A549 (cell line): ENCODE measurements at regions not wholly inside any gene's neighbourhood (a gene's known extent, or its start where the extent isn't known, plus 50 kb on each side); places are given as distances from the start of the nearest gene placed in this dataset.

Experiments used
- CEBPB ChIP-seq, 2 experiments: fragments of >200 bp in 1 of 2; sonication (Bioruptor Twin) in 1 of 2; formaldehyde crosslinking in 1 of 2; IDR thresholded peaks; 2 replicates each; pipeline ENCODE4 v1.6.1; 2012 to 2016
- JUN ChIP-seq, 2 experiments: fragments of >200 bp; sonication (Bioruptor Twin); formaldehyde crosslinking; IDR thresholded peaks; 2 replicates in 1 of 2; 3 replicates in 1 of 2; pipeline ENCODE4 v1.6.1; 2016 to 2017
- POLR2A ChIP-seq: IDR thresholded peaks from 2 replicates; pipeline ENCODE4 v1.6.1; 2012; ENCODE audit warnings: mild to moderate bottlenecking, low read length
- RCOR1 ChIP-seq: fragments of 150-350 bp; IDR thresholded peaks from 2 replicates; pipeline ENCODE4 v1.6.1; 2014; ENCODE audit warnings: antibody characterized with exemption, low read length, low read depth
- SMC3 ChIP-seq: fragments of >200 bp; sonication (Bioruptor Twin); formaldehyde crosslinking; IDR thresholded peaks from 3 replicates; pipeline ENCODE4 v1.6.1; 2018; ENCODE audit warnings: inconsistent platforms
- TP53 ChIP-seq: fragments of 250-450 bp; sonication (Bioruptor Pico); IDR thresholded peaks from 2 replicates; pipeline ENCODE4 v1.5.0; 2021; ENCODE audit warnings: mild to moderate bottlenecking, moderate library complexity
- TF ChIP-seq, protein P1 (sequence below): IDR thresholded peaks from 2 replicates; pipeline ENCODE4 v1.6.1; 2012
- TF ChIP-seq, protein P2 (sequence below): fragments of >200 bp; sonication (Bioruptor Twin); formaldehyde crosslinking; IDR thresholded peaks from 3 replicates; pipeline ENCODE4 v1.5.1; 2016

DNA sequence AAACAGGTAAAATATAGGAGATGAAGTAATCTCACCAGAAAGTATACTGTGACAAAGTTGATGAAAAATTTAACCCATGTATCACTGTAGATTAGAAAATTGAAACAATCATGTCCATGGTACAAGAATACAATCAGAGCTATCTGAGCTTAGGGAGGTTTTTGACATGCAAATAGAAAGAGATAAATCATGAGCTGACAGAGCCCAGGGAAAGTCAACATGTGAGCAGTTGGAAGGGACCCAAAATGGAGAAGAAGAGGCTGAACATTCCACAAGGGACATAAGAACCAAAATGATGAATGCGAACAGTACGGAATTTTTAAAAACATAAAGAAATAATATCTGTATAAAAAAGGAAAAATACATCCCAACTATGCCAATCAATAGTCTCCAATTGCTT is 395.4 kb upstream of the CYRIA start:
- TF ChIP-seq, protein P1, sequence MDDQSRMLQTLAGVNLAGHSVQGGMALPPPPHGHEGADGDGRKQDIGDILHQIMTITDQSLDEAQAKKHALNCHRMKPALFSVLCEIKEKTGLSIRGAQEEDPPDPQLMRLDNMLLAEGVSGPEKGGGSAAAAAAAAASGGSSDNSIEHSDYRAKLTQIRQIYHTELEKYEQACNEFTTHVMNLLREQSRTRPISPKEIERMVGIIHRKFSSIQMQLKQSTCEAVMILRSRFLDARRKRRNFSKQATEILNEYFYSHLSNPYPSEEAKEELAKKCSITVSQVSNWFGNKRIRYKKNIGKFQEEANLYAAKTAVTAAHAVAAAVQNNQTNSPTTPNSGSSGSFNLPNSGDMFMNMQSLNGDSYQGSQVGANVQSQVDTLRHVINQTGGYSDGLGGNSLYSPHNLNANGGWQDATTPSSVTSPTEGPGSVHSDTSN: no peak
- TF ChIP-seq JUN (IDR thresholded peaks at IDR 0.05) (no peak), CEBPB (IDR thresholded peaks at IDR 0.05) (no peak), RCOR1 (no peak), POLR2A (no peak), SMC3 (no peak), TP53 (CRISPR knock-in tag) (no peak)
- TF ChIP-seq, protein P2, sequence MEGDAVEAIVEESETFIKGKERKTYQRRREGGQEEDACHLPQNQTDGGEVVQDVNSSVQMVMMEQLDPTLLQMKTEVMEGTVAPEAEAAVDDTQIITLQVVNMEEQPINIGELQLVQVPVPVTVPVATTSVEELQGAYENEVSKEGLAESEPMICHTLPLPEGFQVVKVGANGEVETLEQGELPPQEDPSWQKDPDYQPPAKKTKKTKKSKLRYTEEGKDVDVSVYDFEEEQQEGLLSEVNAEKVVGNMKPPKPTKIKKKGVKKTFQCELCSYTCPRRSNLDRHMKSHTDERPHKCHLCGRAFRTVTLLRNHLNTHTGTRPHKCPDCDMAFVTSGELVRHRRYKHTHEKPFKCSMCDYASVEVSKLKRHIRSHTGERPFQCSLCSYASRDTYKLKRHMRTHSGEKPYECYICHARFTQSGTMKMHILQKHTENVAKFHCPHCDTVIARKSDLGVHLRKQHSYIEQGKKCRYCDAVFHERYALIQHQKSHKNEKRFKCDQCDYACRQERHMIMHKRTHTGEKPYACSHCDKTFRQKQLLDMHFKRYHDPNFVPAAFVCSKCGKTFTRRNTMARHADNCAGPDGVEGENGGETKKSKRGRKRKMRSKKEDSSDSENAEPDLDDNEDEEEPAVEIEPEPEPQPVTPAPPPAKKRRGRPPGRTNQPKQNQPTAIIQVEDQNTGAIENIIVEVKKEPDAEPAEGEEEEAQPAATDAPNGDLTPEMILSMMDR: no peak
